Forelimb muscle (tissue), 1 donor: ENCODE measurements at regions not wholly inside any gene's neighbourhood (a gene's known extent, or its start where the extent isn't known, plus 50 kb on each side); places are given as distances from the start of the nearest gene placed in this dataset.

Experiments used
- DNase-seq: peaks from one replicate; pipeline ENCODE4 v3.0.0-alpha.2; 2013; ENCODE audit warnings: low read depth

- DNase-seq = no peak
Observed at GRCh38 chr3:178437236-178437635, 99.0 kb upstream of the KCNMB2 start.

DNA sequence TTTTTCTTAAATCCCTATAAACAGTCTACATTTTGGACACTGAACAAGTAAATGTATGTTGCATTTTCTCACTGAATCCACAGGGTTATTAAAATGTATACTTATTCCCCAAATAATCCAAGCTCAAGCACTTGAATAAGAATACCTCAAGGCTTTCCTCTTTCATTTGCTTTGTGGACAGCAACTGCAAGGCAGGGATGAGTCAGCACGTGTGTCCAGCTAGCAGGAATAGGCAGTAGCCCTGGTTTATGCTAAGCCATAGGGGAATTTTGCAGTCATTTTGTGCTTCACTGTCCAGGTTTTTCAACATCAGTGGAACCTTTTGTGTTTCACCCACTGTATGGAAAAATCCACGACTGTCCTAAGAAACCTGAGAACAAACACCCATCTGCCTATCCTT lies 96.7 kb upstream of the KCNMB2 start:
- no peak for DNase-seq

DNA sequence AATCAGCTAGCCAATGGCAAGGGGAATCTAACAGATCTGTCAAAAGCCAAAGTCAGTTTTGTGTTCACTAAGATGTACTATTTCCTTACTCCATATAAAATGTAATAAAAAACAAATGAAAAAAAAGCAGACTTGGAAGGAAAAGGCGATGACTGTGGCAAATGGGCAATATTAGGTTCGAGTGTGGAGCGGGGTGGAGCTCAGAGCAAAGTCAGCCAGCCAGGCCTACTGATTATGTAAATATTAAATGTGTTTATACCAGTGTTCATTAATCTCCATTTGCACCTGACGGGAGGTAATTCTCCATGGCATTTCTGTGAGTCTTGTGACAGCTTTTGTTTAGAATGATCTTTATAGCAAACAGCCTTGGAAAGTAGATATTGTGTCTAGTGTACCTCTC lies 96.2 kb upstream of the KCNMB2 start:
- DNase-seq = no peak

GRCh38 chr3:178443634-178444033 lies 92.6 kb upstream of the KCNMB2 start:
- no peak for DNase-seq

DNA sequence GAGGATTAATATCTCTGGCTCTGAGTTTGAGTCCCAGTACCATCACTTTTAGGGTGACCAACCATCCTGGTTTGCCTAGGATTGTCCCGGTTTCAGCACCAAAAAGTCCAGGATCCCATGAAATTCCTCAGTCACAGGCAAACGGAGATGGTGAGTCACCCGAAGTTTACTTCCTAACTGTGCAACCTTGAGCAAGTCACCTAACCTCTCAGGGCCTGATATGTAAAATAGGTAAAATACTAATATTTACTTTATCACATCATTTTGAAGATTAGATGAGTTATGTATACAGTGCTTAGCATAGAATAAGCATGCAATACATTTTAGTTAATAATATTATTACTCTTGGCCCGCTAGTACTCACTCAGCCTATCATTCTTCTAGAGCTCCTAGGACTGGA lies 91.1 kb upstream of the KCNMB2 start:
- no peak for DNase-seq

DNA sequence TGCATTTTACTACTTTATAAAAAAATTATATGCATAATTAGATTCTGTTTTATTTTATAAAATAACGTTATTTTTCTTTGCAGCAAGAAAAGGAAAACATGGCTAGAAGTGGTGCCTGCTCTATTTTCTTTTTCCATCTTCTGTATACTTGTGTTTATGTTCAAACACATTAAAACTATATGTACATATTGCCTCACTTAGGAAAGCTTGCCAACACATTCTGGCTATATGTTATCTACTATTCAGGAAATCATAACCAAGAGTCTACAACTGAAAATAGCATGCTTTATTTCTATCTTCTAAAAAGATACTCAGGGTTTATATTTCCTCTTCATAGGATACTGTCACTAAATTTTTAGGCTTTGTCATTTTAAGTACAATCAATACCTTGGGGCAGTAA lies 90.2 kb upstream of the KCNMB2 start:
- no peak for DNase-seq

- no peak for DNase-seq
Observed at GRCh38 chr3:178450476-178450875, 85.8 kb upstream of the KCNMB2 start.

- DNase-seq = no peak
Observed at GRCh38 chr3:178451799-178452198, 84.4 kb upstream of the KCNMB2 start.

GRCh38 chr3:178454726-178455125 lies 81.5 kb upstream of the KCNMB2 start:
- DNase-seq = peak; percentile 88

DNA sequence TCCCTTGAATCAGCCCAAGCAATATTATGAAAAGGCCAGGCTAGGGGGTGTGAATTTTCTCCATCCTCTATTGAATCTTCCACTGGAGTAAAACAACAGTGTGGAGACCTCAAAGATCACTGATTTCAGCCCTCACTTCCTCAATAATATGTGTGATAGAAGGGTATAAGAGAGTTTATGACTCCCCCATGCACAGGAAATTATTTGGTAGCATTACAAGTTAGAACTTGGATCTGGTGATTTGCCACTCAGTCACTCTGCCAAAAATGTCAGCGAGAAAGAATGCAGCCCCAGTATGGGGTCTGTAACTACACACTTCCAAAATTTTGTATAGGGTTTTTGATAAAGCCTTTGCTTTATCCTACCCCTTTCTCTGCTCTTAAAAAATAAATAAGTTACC lies 81.0 kb upstream of the KCNMB2 start:
- no peak for DNase-seq

- no peak for DNase-seq
Observed at GRCh38 chr3:178455946-178456345, 80.3 kb upstream of the KCNMB2 start.

- no peak for DNase-seq
Observed at GRCh38 chr3:178456621-178457285, 79.5 kb upstream of the KCNMB2 start.

DNA sequence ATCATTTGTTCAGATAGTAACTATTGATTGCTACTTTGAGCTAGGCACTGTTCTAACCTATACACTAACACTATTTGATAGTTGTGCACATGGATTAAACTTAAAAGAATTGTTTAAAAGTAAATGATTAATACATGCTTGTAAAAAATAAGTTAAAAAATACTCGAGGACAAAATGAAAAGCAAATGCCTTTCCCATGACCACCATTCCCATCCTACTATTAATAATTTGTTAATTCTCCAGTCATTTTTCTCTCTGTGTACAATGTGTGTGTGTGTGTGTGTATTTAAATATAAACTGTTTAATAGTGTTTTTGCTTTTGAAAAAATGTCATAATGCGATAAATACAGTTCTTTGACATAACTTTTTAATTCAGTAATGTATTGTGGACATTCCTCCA lies 78.7 kb upstream of the KCNMB2 start:
- no peak for DNase-seq

DNA sequence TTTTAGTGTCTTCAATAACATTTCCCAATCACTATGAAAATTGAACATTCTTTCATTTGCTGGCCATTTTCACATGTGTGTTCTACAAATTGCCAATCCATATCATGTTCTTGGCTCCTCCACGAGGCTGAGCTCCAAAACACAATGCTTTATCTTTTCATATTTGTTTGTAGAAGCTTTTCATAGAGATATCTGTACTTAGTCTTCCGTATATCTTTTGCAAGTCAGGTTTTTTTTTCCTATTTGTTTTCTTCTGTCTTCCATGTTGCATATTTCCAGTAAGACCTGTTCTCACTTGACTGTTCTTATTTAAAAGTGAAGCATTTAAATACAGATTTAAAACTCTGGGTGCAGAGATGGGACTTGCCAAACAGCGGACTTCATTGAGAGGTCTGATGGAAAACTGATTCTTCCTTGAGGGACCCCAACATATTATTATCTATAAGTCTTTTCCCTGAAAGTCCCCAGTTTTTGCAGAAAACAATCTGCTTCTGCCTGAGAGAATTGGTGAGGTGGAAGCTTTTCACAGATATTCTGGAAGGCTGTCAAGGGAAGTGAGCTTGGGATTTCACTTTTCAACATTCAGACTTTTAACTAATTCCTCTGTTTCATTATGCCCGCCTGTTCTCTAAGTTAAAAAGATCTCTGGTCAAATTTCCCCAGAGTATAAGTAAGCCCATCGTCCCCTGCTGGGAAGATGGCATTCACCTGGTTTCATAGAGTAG lies 77.8 kb upstream of the KCNMB2 start:
- no peak for DNase-seq

DNA sequence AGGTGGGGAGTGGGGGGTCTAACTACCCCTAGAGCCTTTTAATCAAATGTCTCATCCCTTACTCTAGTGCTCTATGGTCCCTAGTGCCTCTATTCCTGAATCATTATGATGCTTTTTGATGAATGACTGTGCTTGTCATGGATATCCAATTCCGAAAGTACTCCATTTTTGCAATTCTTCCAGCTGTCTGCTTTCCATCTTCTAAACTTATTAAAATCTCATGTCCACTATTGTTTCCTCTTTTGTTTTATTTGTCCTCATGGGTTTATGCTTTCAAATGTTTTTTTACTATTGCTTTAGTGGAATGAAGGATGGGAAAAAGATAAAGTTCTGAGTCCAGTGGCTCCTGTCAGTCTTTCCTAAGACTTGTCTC lies 77.2 kb upstream of the KCNMB2 start:
- DNase-seq = no peak

GRCh38 chr3:178465260-178466180 lies 70.7 kb upstream of the KCNMB2 start:
- DNase-seq = no peak

- no peak for DNase-seq
Observed at GRCh38 chr3:178472941-178473340, 63.3 kb upstream of the KCNMB2 start.

GRCh38 chr3:178474526-178474925 lies 61.7 kb upstream of the KCNMB2 start:
- no peak for DNase-seq

GRCh38 chr3:178475062-178475461 lies 61.2 kb upstream of the KCNMB2 start:
- no peak for DNase-seq

DNA sequence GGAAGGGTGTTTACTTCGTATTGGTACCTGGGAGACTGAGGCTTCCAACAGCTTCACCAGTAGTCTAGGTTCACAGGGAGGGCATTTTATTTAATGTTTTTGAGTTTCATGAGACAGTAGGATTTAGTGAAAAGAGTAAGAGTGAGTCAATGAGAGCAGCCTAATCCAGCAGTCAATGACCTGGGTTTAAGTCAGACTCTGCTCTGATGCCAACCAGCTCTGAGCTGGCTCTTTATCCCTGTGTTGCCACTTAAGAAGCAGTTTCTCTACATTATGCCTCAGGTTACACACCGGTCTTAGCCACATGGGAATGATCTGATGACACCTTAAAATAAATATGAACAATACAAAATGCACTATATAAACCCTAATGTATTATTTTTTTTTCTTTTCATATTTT lies 59.4 kb upstream of the KCNMB2 start:
- no peak for DNase-seq

DNA sequence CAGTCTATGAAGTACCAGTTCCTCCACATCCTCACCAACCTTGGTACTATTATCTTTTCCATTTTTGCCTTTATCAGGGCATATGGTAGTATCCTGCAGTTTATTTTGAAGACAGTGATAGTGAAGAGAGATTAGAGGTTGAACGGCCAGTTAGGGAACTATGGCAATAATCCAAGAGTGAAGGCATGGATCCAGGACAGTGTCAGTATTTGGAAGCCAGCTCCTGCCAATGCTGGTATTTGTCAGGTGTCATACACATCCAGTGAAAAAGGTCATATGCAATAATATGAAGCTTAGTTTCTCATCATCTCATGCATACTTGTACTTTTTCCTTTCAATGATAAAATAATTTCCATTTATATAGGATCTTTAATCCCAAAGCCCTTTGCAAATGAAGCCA lies 56.8 kb upstream of the KCNMB2 start:
- no peak for DNase-seq

- no peak for DNase-seq
Observed at GRCh38 chr3:178479860-178480259, 56.4 kb upstream of the KCNMB2 start.

GRCh38 chr3:178480274-178480673 lies 56.0 kb upstream of the KCNMB2 start:
- DNase-seq = no peak
